SK-N-MC (cell line): ENCODE measurements at regions not wholly inside any gene's neighbourhood (a gene's known extent, or its start where the extent isn't known, plus 50 kb on each side); places are given as distances from the start of the nearest gene placed in this dataset.

Experiments
- DNase-seq: peaks from one replicate; pipeline ENCODE4 v3.0.0-alpha.2; 2011; ENCODE audit warnings: low read depth, low spot score
- H3K27ac ChIP-seq: fragments of 200-600 bp; sonication (generic); 2 replicates; pipeline ENCODE4 v1.5.1; 2016; ENCODE audit warnings: mixed run types
- H3K36me3 ChIP-seq: fragments of 200-600 bp; sonication (generic); 2 replicates; pipeline ENCODE4 v1.6.1; 2017; ENCODE audit warnings: antibody characterized with exemption, low read length, mixed read lengths; ENCODE audit not compliant: insufficient read depth
- H3K4me3 ChIP-seq: fragments of 200-600 bp; sonication (generic); 2 replicates; pipeline ENCODE4 v1.5.1; 2016
- H3K9ac ChIP-seq: fragments of 200-600 bp; sonication (generic); 2 replicates; pipeline ENCODE4 v1.8.0; 2017; ENCODE audit warnings: mixed run types, mixed read lengths; ENCODE audit not compliant: insufficient read length
- H3K9me3 ChIP-seq: fragments of 200-600 bp; sonication (generic); 2 replicates; pipeline ENCODE4 v1.6.1; 2017; ENCODE audit warnings: low read depth, mild to moderate bottlenecking, antibody characterized with exemption, low read length, moderate library complexity, mixed read lengths
- EZH2 ChIP-seq: fragments of 200-600 bp; sonication (generic); IDR thresholded peaks from one replicate; pipeline ENCODE4 v1.6.1; 2017; ENCODE audit warnings: antibody characterized with exemption
- FOXP2 ChIP-seq: optimal IDR thresholded peaks from 2 replicates; pipeline ENCODE3; 2011; ENCODE audit warnings: mild to moderate bottlenecking, moderate library complexity; ENCODE audit not compliant: insufficient read depth; ENCODE audit errors: extremely low read length, control extremely low read depth
- POLR2AphosphoS5 ChIP-seq: IDR thresholded peaks from 2 replicates; pipeline ENCODE4 v1.6.1; 2012; ENCODE audit warnings: mild to moderate bottlenecking, low read depth, low read length, borderline replicate concordance

GRCh38 chr11:90407350-90407749 lies 184.5 kb upstream of the CHORDC1 start:
- no peak for DNase-seq
- TF ChIP-seq POLR2AphosphoS5, result no peak
- TF ChIP-seq FOXP2, result no peak
- TF ChIP-seq EZH2, result no peak
- Histone ChIP-seq H3K9me3 (no peaks in the 10 kb centered on the region), H3K36me3 (no peaks in the 10 kb centered on the region), H3K9ac (no peak overlapping the region), H3K27ac (no peak overlapping the region), H3K4me3 (no peak overlapping the region)

- Histone ChIP-seq H3K27ac (no peak overlapping the region), H3K9me3 (no peaks in the 10 kb centered on the region), H3K9ac (no peak overlapping the region), H3K36me3 (no peaks in the 10 kb centered on the region), H3K4me3 (no peak overlapping the region)
- TF ChIP-seq FOXP2 (no peak), POLR2AphosphoS5 (no peak), EZH2 (no peak)
- DNase-seq, result no peak
These were observed 169.8 kb upstream of the CHORDC1 start for GRCh38 chr11:90392692-90393091.

GRCh38 chr11:90391756-90392155 lies 168.9 kb upstream of the CHORDC1 start:
- Histone ChIP-seq H3K9me3 (no peaks in the 10 kb centered on the region), H3K36me3 (no peaks in the 10 kb centered on the region), H3K4me3 (no peak overlapping the region), H3K9ac (no peak overlapping the region), H3K27ac (no peak overlapping the region)
- no peak for TF ChIP-seq FOXP2
- no peak for TF ChIP-seq EZH2
- no peak for TF ChIP-seq POLR2AphosphoS5
- no peak for DNase-seq

- H3K27ac ChIP-seq, result no peak overlapping the region
- no peaks in the 10 kb centered on the region for H3K36me3 ChIP-seq
- H3K9me3 ChIP-seq, result no peaks in the 10 kb centered on the region
- no peak overlapping the region for H3K9ac ChIP-seq
- no peak overlapping the region for H3K4me3 ChIP-seq
- DNase-seq, result no peak
- TF ChIP-seq FOXP2, result no peak
- TF ChIP-seq EZH2, result no peak
- TF ChIP-seq POLR2AphosphoS5, result no peak
These were observed 157.4 kb upstream of the CHORDC1 start for GRCh38 chr11:90380206-90380605.

GRCh38 chr11:90373971-90374370 lies 151.1 kb upstream of the CHORDC1 start:
- Histone ChIP-seq H3K9ac (no peak overlapping the region), H3K9me3 (no peaks in the 10 kb centered on the region), H3K36me3 (no peaks in the 10 kb centered on the region), H3K4me3 (no peak overlapping the region), H3K27ac (no peak overlapping the region)
- no peak for TF ChIP-seq FOXP2
- TF ChIP-seq EZH2, result no peak
- TF ChIP-seq POLR2AphosphoS5, result no peak
- no peak for DNase-seq

GRCh38 chr11:90364527-90364926 lies 141.7 kb upstream of the CHORDC1 start:
- no peak overlapping the region for H3K4me3 ChIP-seq
- no peak for DNase-seq
- H3K9ac ChIP-seq, result no peak overlapping the region
- H3K9me3 ChIP-seq, result no peaks in the 10 kb centered on the region
- no peak overlapping the region for H3K27ac ChIP-seq
- no peak for TF ChIP-seq FOXP2
- TF ChIP-seq POLR2AphosphoS5, result no peak
- TF ChIP-seq EZH2, result no peak
- H3K36me3 ChIP-seq, result no peaks in the 10 kb centered on the region

- TF ChIP-seq EZH2, result no peak
- no peak for TF ChIP-seq FOXP2
- TF ChIP-seq POLR2AphosphoS5, result no peak
- no peaks in the 10 kb centered on the region for H3K9me3 ChIP-seq
- DNase-seq, result no peak
- H3K27ac ChIP-seq, result no peak overlapping the region
- no peak overlapping the region for H3K4me3 ChIP-seq
- H3K9ac ChIP-seq, result no peak overlapping the region
- H3K36me3 ChIP-seq, result no peaks in the 10 kb centered on the region
These were observed 140.9 kb upstream of the CHORDC1 start for GRCh38 chr11:90363739-90364138.

GRCh38 chr11:90355200-90355599 lies 132.4 kb upstream of the CHORDC1 start:
- Histone ChIP-seq H3K9ac (no peak overlapping the region), H3K36me3 (no peaks in the 10 kb centered on the region), H3K9me3 (no peaks in the 10 kb centered on the region), H3K27ac (no peak overlapping the region), H3K4me3 (no peak overlapping the region)
- TF ChIP-seq FOXP2 (no peak), POLR2AphosphoS5 (no peak), EZH2 (no peak)
- DNase-seq, result no peak

GRCh38 chr11:90349731-90350130 lies 126.9 kb upstream of the CHORDC1 start:
- H3K9ac ChIP-seq, result no peak overlapping the region
- H3K9me3 ChIP-seq, result no peaks in the 10 kb centered on the region; the same call in 1 of the 2 replicates
- no peak overlapping the region for H3K4me3 ChIP-seq
- H3K36me3 ChIP-seq, result no peaks in the 10 kb centered on the region
- TF ChIP-seq EZH2, result no peak
- no peak for TF ChIP-seq POLR2AphosphoS5
- DNase-seq, result no peak
- no peak overlapping the region for H3K27ac ChIP-seq

- no peaks in the 10 kb centered on the region for H3K36me3 ChIP-seq
- no peak overlapping the region for H3K9ac ChIP-seq
- TF ChIP-seq FOXP2 (no peak), EZH2 (no peak), POLR2AphosphoS5 (no peak)
- DNase-seq, result no peak
- H3K4me3 ChIP-seq, result no peak overlapping the region
- no peak overlapping the region for H3K27ac ChIP-seq
- no peaks in the 10 kb centered on the region; the same call in 1 of the 2 replicates for H3K9me3 ChIP-seq
These were observed 121.7 kb upstream of the CHORDC1 start for GRCh38 chr11:90344546-90344945.
